CD1c-positive myeloid dendritic cell (primary cell): ENCODE measurements at regions not wholly inside any gene's neighbourhood (a gene's known extent, or its start where the extent isn't known, plus 50 kb on each side); places are given as distances from the start of the nearest gene placed in this dataset.

Experiments
- DNase-seq: peaks from one replicate; pipeline ENCODE4 v3.0.0-alpha.2; 2016; ENCODE audit errors: extremely low spot score

DNA sequence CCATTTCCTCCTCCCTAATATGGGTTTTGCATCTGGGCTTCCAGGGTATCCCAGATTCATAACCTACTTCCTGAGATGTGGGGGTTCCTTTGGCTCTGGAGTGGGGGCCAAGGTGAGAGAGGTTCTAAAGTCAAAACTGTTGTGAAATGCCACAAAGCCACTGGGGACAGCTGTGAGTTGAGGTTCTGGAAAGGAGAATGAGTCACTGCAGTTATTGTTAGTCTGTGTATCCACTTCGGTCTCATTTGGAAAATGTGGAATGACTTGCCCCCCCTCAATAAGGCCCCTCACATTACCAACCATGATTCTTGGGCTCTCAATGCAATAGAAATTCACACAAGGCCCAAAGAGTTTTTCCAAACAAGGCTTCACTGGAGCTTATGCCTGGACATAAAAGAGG lies 51.1 kb upstream of the LGALSL start:
- DNase-seq: no peak

DNA sequence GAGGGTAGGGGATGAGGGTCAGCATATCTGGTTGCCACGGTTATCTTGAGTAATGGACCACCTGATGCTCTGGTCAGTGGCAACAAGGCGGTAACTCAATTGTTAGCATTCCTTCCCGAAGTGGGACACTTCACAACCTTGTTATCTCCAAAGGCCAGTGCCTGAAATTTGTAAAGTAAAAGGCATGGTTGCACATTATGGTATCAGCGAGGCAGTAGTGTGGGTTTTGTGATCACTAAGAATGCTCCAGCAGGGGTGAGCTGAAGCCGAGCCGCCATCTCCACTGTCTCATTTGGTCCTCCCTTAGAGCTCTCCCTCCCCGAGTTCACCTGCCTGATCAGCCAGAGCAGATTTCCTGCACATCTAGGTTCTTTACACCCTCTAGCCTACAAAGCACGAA lies 50.5 kb upstream of the LGALSL start:
- DNase-seq: no peak

GRCh38 chr2:64404002-64404731 lies 49.8 kb upstream of the LGALSL start:
- no peak for DNase-seq
